Mesenchymal stem cell (in vitro differentiated cells and primary cell): ENCODE measurements at regions not wholly inside any gene's neighbourhood (a gene's known extent, or its start where the extent isn't known, plus 50 kb on each side); places are given as distances from the start of the nearest gene placed in this dataset.

Experiments
- DNase-seq: peaks from one replicate; pipeline ENCODE4 v3.0.0-alpha.2; 2013
- H2AFZ ChIP-seq: one replicate; pipeline ENCODE4 v1.6.1; 2013; ENCODE audit warnings: low read depth, mild to moderate bottlenecking, control low read depth, inconsistent platforms, low read length, moderate library complexity
- H2AK5ac ChIP-seq: 2 replicates; pipeline ENCODE4 v1.6.1; 2013; ENCODE audit warnings: low read length, moderate library complexity, mild to moderate bottlenecking, inconsistent platforms; ENCODE audit not compliant: severe bottlenecking
- H2BK120ac ChIP-seq: one replicate; pipeline ENCODE4 v1.6.1; 2013; ENCODE audit warnings: low read depth, mild to moderate bottlenecking, inconsistent platforms, low read length, moderate library complexity
- H2BK12ac ChIP-seq, 2 experiments: one replicate each; pipeline ENCODE4 v1.6.1; 2013; ENCODE audit warnings: inconsistent platforms in 2 of 2, low read length in 2 of 2, mild to moderate bottlenecking in 2 of 2, moderate library complexity in 2 of 2, control low read depth in 1 of 2
- H2BK15ac ChIP-seq: one replicate; pipeline ENCODE4 v1.6.1; 2013; ENCODE audit warnings: mild to moderate bottlenecking, low read depth, inconsistent platforms; ENCODE audit not compliant: poor library complexity, severe bottlenecking
- H2BK5ac ChIP-seq: 2 replicates; pipeline ENCODE4 v1.6.1; 2013; ENCODE audit warnings: low read depth, mild to moderate bottlenecking, low read length, control low read depth, inconsistent platforms; ENCODE audit not compliant: poor library complexity, severe bottlenecking
- H3K14ac ChIP-seq, 2 experiments: one replicate each; pipeline ENCODE4 v1.6.1; 2013; ENCODE audit warnings: inconsistent platforms in 2 of 2, low read length in 2 of 2, control low read depth in 1 of 2, mild to moderate bottlenecking in 1 of 2, moderate library complexity in 1 of 2
- H3K18ac ChIP-seq, 2 experiments: one replicate each; pipeline ENCODE4 v1.6.1; 2013; ENCODE audit warnings: inconsistent platforms in 2 of 2, low read length in 2 of 2, control low read depth in 1 of 2, low read depth in 1 of 2, mild to moderate bottlenecking in 1 of 2
- H3K23ac ChIP-seq, 2 experiments: one replicate each; pipeline ENCODE4 v1.6.1; 2013; ENCODE audit warnings: inconsistent platforms in 2 of 2, low read length in 2 of 2, mild to moderate bottlenecking in 2 of 2, moderate library complexity in 2 of 2, control low read depth in 1 of 2
- H3K27ac ChIP-seq: 2 replicates; pipeline ENCODE4 v1.5.1; 2013; ENCODE audit warnings: mild to moderate bottlenecking, moderate library complexity, low read length, control low read depth, inconsistent platforms; ENCODE audit not compliant: poor library complexity, severe bottlenecking
- H3K27me3 ChIP-seq, 2 experiments: 2 replicates each; pipeline versions ENCODE4 v1.6.1 to v1.7.0; 2013; ENCODE audit warnings: low read length in 2 of 2, mild to moderate bottlenecking in 2 of 2, moderate library complexity in 2 of 2, control low read depth in 1 of 2, inconsistent platforms in 1 of 2; ENCODE audit not compliant: control insufficient read depth in 1 of 2, insufficient read depth in 1 of 2
- H3K36me3 ChIP-seq, 2 experiments: 2 replicates each; pipeline versions ENCODE4 v1.6.1 to v1.7.0; 2013; ENCODE audit warnings: low read length in 2 of 2, control low read depth in 1 of 2, inconsistent platforms in 1 of 2, low read depth in 1 of 2, mild to moderate bottlenecking in 1 of 2; ENCODE audit not compliant: insufficient read depth in 2 of 2, control insufficient read depth in 1 of 2
- H3K4ac ChIP-seq, 2 experiments: one replicate each; pipeline ENCODE4 v1.6.1; 2013; ENCODE audit warnings: inconsistent platforms in 2 of 2, low read length in 2 of 2, mild to moderate bottlenecking in 2 of 2, moderate library complexity in 2 of 2, control low read depth in 1 of 2, low read depth in 1 of 2
- H3K4me1 ChIP-seq: 2 replicates; pipeline ENCODE4 v1.6.1; 2013; ENCODE audit warnings: low read depth, low read length, control low read depth; ENCODE audit not compliant: control insufficient read depth, insufficient read depth
- H3K4me2 ChIP-seq: 2 replicates; pipeline ENCODE4 v1.6.1; 2013; ENCODE audit warnings: low read length, mild to moderate bottlenecking, inconsistent platforms; ENCODE audit not compliant: poor library complexity, severe bottlenecking
- H3K4me3 ChIP-seq, 2 experiments: 2 replicates each; pipeline versions ENCODE4 v1.5.1 to v1.7.0; 2013; ENCODE audit warnings: low read length in 2 of 2, mild to moderate bottlenecking in 2 of 2, control low read depth in 1 of 2, low read depth in 1 of 2; ENCODE audit not compliant: insufficient read depth in 1 of 2
- H3K79me1 ChIP-seq: replicated peaks from 2 replicates; pipeline ENCODE4 v1.6.1; 2013; ENCODE audit warnings: mild to moderate bottlenecking, control low read depth, low read length, inconsistent platforms; ENCODE audit not compliant: poor library complexity, severe bottlenecking
- H3K9ac ChIP-seq: 2 replicates; pipeline ENCODE4 v1.7.0; 2013; ENCODE audit warnings: mild to moderate bottlenecking, low read length, moderate library complexity
- H3K9me3 ChIP-seq: 2 replicates; pipeline ENCODE4 v1.7.0; 2013; ENCODE audit warnings: mild to moderate bottlenecking, low read length; ENCODE audit not compliant: control insufficient read depth
- H4K8ac ChIP-seq: one replicate; pipeline ENCODE4 v1.6.1; 2013; ENCODE audit warnings: inconsistent platforms, mild to moderate bottlenecking, low read length, moderate library complexity
- H4K91ac ChIP-seq: one replicate; pipeline ENCODE4 v1.6.1; 2013; ENCODE audit warnings: mild to moderate bottlenecking, low read length, inconsistent platforms
- WGBS: methylation state at CpG from one replicate; pipeline ENCODE4 v1.1.7; 2013; ENCODE audit warnings: mixed read lengths; 5-methylcytosine and 5-hydroxymethylcytosine counted together

DNA sequence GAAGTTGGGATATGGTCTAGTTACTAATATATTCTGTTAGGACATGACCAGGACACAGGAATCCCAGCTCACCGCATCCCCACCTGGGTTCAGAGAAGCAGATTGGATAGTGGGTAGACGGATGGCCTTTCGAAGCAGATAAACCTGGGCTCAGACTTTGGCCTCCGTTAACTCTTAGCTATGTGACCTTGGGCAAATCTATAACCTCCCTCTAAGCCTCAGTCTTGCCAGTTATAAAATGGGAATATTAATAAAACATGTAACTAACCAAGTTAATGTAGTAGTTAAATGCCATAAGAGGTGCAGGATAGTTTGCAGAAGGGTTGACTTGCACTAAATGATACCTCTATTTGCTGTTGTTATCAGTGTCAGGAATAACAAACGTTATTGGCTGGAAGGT lies 127.6 kb upstream of the JCAD start:
- no peak overlapping the region for H3K27ac ChIP-seq
- no peak overlapping the region for H2BK5ac ChIP-seq
- H2AK5ac ChIP-seq, result peak overlapping the region; percentile 40
- no peaks in the 10 kb centered on the region for H3K36me3 ChIP-seq
- H3K18ac ChIP-seq, result peak overlapping the region in 1 of 2 experiments; percentile 94
- H3K27me3 ChIP-seq, result peaks cover 0 to 6% of the 10 kb centered on the region in 2 experiments
- peak overlapping the region; percentile 45 for H4K91ac ChIP-seq
- H2BK120ac ChIP-seq, result no peak overlapping the region
- H3K9me3 ChIP-seq, result no peaks in the 10 kb centered on the region
- H3K23ac ChIP-seq, result no peak overlapping the region
- no peak overlapping the region for H4K8ac ChIP-seq
- H3K14ac ChIP-seq, result no peak overlapping the region
- H3K4ac ChIP-seq, result peak overlapping the region in 1 of 2 experiments; percentile 90
- H2BK15ac ChIP-seq, result no peak overlapping the region
- H3K4me3 ChIP-seq, result no peak overlapping the region
- H2AFZ ChIP-seq, result no peak overlapping the region
- H3K9ac ChIP-seq, result no peak overlapping the region
- H2BK12ac ChIP-seq, result peak overlapping the region; percentile 73 to 98
- H3K4me1 ChIP-seq, result peaks cover 26% of the 10 kb centered on the region
- DNase-seq, result no peak
- no peaks in the 10 kb centered on the region for H3K79me1 ChIP-seq
- 93% methylated on average over 5 of the region's 5 CpGs for WGBS
- no peak overlapping the region for H3K4me2 ChIP-seq

- 79% methylated on average over 10 of the region's 10 CpGs for WGBS
- Histone ChIP-seq H3K23ac (no peak overlapping the region), H2BK5ac (no peak overlapping the region), H3K18ac (peak overlapping the region; percentile 12 to 94), H3K4me1 (peaks cover 29% of the 10 kb centered on the region), H2BK12ac (peak overlapping the region; percentile 22 to 98), H3K27me3 (peaks cover 0 to 6% of the 10 kb centered on the region in 2 experiments), H4K91ac (peak overlapping the region; percentile 45), H3K27ac (no peak overlapping the region), H3K36me3 (no peaks in the 10 kb centered on the region), H3K9me3 (no peaks in the 10 kb centered on the region), H3K4me3 (no peak overlapping the region), H4K8ac (peak overlapping the region; percentile 20), H2AFZ (no peak overlapping the region), H3K14ac (peak overlapping the region in 1 of 2 experiments; percentile 38), H3K79me1 (no peaks in the 10 kb centered on the region), H3K4me2 (no peak overlapping the region), H2AK5ac (peak overlapping the region; percentile 40), H2BK15ac (peak overlapping the region; percentile 55), H2BK120ac (no peak overlapping the region), H3K9ac (peak overlapping the region; percentile 35), H3K4ac (peak overlapping the region in 1 of 2 experiments; percentile 90)
- peak; percentile 59 for DNase-seq
Observed at GRCh38 chr10:30186371-30186875, 127.0 kb upstream of the JCAD start.

- no peaks in the 10 kb centered on the region for H3K79me1 ChIP-seq
- H3K4me3 ChIP-seq, result no peak overlapping the region
- peak overlapping the region; percentile 43 for H3K27ac ChIP-seq
- H2BK12ac ChIP-seq, result no peak overlapping the region
- H2AK5ac ChIP-seq, result no peak overlapping the region
- H3K27me3 ChIP-seq, result peaks cover 0 to 6% of the 10 kb centered on the region in 2 experiments
- no peak overlapping the region for H3K14ac ChIP-seq
- no peak overlapping the region for H4K91ac ChIP-seq
- H2AFZ ChIP-seq, result no peak overlapping the region
- peaks cover 29% of the 10 kb centered on the region for H3K4me1 ChIP-seq
- H3K4ac ChIP-seq, result no peak overlapping the region
- no peaks in the 10 kb centered on the region for H3K36me3 ChIP-seq
- DNase-seq, result peak; percentile 85
- no peak overlapping the region for H4K8ac ChIP-seq
- no peak overlapping the region for H2BK5ac ChIP-seq
- 62% methylated on average over 3 of the region's 3 CpGs for WGBS
- H3K23ac ChIP-seq, result no peak overlapping the region
- H3K4me2 ChIP-seq, result no peak overlapping the region
- H3K9me3 ChIP-seq, result no peaks in the 10 kb centered on the region
- H2BK15ac ChIP-seq, result no peak overlapping the region
- H2BK120ac ChIP-seq, result no peak overlapping the region
- H3K18ac ChIP-seq, result peak overlapping the region in 1 of 2 experiments; percentile 94
- peak overlapping the region; percentile 14 for H3K9ac ChIP-seq
Observed at GRCh38 chr10:30185916-30186315, 126.5 kb upstream of the JCAD start.

DNA sequence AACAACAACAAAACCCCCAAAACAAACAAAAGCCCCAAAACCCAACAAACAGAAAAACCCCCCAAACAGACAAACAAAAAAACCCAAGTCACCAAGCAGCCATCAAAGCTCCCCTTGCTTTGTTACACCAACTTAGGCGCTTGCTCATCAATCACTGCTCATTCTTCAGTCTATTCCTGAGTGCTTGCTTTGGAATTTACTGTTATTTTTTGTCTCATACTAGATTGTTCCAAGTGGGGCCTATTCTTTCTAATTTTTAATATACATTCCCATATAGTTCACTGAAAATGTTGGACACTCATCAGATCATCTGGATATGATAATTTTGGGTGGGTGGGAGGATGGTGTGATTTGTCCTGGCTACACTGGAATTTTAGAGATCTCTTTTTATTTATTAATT lies 126.0 kb upstream of the JCAD start:
- no peak overlapping the region for H3K4me2 ChIP-seq
- peaks cover 29% of the 10 kb centered on the region for H3K4me1 ChIP-seq
- H3K27me3 ChIP-seq, result peaks cover 0 to 6% of the 10 kb centered on the region in 2 experiments
- H2BK120ac ChIP-seq, result no peak overlapping the region
- no peak overlapping the region for H3K4me3 ChIP-seq
- H3K18ac ChIP-seq, result no peak overlapping the region
- H3K23ac ChIP-seq, result no peak overlapping the region
- H2AK5ac ChIP-seq, result no peak overlapping the region
- DNase-seq, result no peak
- H2BK12ac ChIP-seq, result no peak overlapping the region
- no peak overlapping the region for H4K8ac ChIP-seq
- no peak overlapping the region for H3K27ac ChIP-seq
- H4K91ac ChIP-seq, result no peak overlapping the region
- no peaks in the 10 kb centered on the region for H3K79me1 ChIP-seq
- no peak overlapping the region for H2BK5ac ChIP-seq
- WGBS, result 80% methylated on average over 1 of the region's 1 CpG
- H3K36me3 ChIP-seq, result no peaks in the 10 kb centered on the region
- no peak overlapping the region for H2AFZ ChIP-seq
- no peaks in the 10 kb centered on the region for H3K9me3 ChIP-seq
- no peak overlapping the region for H2BK15ac ChIP-seq
- no peak overlapping the region for H3K9ac ChIP-seq
- H3K14ac ChIP-seq, result no peak overlapping the region
- no peak overlapping the region for H3K4ac ChIP-seq
